A673 (cell line): ENCODE measurements at regions not wholly inside any gene's neighbourhood (a gene's known extent, or its start where the extent isn't known, plus 50 kb on each side); places are given as distances from the start of the nearest gene placed in this dataset.

ENCODE experiments used
- BruUV-seq: library from RNA; stranded (reverse); fragments of 400-500 nt; replicated peaks from 2 replicates; lab custom pipeline; 2021; lab: Mats Ljungman, UMichigan
- CTCF ChIA-PET: fragments of 300-600 bp; sonication (Branson Sonifier 250); formaldehyde crosslinking; loops from one replicate; lab custom pipeline; 2022; ENCODE audit warnings: antibody characterized with exemption; lab: Charles Lee
- POLR2A ChIA-PET: fragments of 300-600 bp; sonication (Branson Sonifier 250); formaldehyde crosslinking; loops from one replicate; lab custom pipeline; 2022; ENCODE audit warnings: antibody characterized with exemption; ENCODE audit not compliant: low non-redundant PET; lab: Charles Lee
- DNase-seq: peaks from one replicate; pipeline ENCODE4 v3.0.0-alpha.2; 2015; ENCODE audit warnings: low spot score
- H3K27ac ChIP-seq: fragments of 200-600 bp; sonication (generic); 2 replicates; pipeline ENCODE4 v1.5.1; 2016; ENCODE audit warnings: mixed run types, low read depth, mild to moderate bottlenecking, mixed read lengths, antibody characterized with exemption, low read length; ENCODE audit not compliant: poor library complexity, severe bottlenecking
- H3K27me3 ChIP-seq: fragments of 200-600 bp; sonication (generic); replicated peaks from 2 replicates; pipeline ENCODE4 v1.6.1; 2017; ENCODE audit warnings: mixed run types, low read depth, mild to moderate bottlenecking, mixed read lengths, antibody characterized with exemption, low read length; ENCODE audit not compliant: insufficient read depth, poor library complexity
- H3K36me3 ChIP-seq: fragments of 200-600 bp; sonication (generic); 2 replicates; pipeline ENCODE4 v1.6.1; 2016; ENCODE audit warnings: mixed run types, mild to moderate bottlenecking, mixed read lengths, antibody characterized with exemption, low read length; ENCODE audit not compliant: insufficient read depth, poor library complexity, severe bottlenecking
- H3K4me1 ChIP-seq: fragments of 200-600 bp; sonication (generic); 2 replicates; pipeline ENCODE4 v1.6.1; 2017; ENCODE audit warnings: mixed run types, mild to moderate bottlenecking, mixed read lengths, antibody characterized with exemption, low read length; ENCODE audit not compliant: insufficient read depth, poor library complexity, severe bottlenecking
- H3K4me3 ChIP-seq: fragments of 200-600 bp; sonication (generic); 2 replicates; pipeline ENCODE4 v1.5.1; 2016; ENCODE audit warnings: low read depth, mixed run types, mild to moderate bottlenecking, mixed read lengths, low read length; ENCODE audit not compliant: poor library complexity, severe bottlenecking
- H3K9me3 ChIP-seq: fragments of 200-600 bp; sonication (generic); 2 replicates; pipeline ENCODE4 v1.6.1; 2016; ENCODE audit warnings: mixed run types, low read depth, mild to moderate bottlenecking, mixed read lengths, antibody characterized with exemption, low read length; ENCODE audit not compliant: poor library complexity, severe bottlenecking
- EZH2 ChIP-seq: fragments of 200-600 bp; sonication (generic); IDR thresholded peaks from 2 replicates; pipeline ENCODE4 v1.6.1; 2017; ENCODE audit warnings: borderline replicate concordance, low read depth, mild to moderate bottlenecking, mixed read lengths, antibody characterized with exemption, low read length; ENCODE audit not compliant: poor library complexity, severe bottlenecking
- intact Hi-C: fragments of 100-400 bp; cut with micrococcal nuclease; formaldehyde crosslinking; loops from one replicate; pipeline ENCODE4 v1.10.0; 2022; ENCODE audit not compliant: unreplicated experiment
- TF ChIP-seq, protein P1 (sequence below): fragments of 300-800, 200-600 bp; sonication (generic); conservative IDR thresholded peaks from 2 replicates; pipeline ENCODE4 v1.5.1; 2017; ENCODE audit warnings: low read depth, mild to moderate bottlenecking, antibody characterized with exemption, low read length, moderate library complexity, mixed read lengths

DNA sequence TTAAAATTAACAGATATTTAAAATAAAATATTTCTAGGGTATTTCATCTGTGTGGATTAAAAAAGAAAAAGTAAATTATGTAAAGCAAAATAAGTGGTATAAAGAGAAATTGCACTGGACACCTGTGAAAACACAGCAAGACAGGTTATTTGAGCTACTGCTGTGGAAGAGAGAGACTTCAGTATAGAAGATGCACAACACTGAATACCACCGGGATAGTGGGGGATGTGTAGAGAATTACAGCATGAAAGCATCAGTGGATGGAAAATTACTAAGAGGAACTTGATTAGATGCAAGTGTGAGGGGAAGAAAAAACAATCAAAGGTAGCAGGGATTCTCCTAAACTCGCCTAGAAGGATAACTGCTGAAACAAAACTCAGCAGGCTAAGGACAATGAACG, 1242.5 kb upstream of the GBE1 start:
- no peaks in the 10 kb centered on the region for H3K36me3 ChIP-seq
- intact Hi-C loops = no loop called here
- H3K4me3 ChIP-seq = no peak overlapping the region
- DNase-seq = no peak
- no peaks in the 10 kb centered on the region for H3K27me3 ChIP-seq
- TF ChIP-seq, protein P1, sequence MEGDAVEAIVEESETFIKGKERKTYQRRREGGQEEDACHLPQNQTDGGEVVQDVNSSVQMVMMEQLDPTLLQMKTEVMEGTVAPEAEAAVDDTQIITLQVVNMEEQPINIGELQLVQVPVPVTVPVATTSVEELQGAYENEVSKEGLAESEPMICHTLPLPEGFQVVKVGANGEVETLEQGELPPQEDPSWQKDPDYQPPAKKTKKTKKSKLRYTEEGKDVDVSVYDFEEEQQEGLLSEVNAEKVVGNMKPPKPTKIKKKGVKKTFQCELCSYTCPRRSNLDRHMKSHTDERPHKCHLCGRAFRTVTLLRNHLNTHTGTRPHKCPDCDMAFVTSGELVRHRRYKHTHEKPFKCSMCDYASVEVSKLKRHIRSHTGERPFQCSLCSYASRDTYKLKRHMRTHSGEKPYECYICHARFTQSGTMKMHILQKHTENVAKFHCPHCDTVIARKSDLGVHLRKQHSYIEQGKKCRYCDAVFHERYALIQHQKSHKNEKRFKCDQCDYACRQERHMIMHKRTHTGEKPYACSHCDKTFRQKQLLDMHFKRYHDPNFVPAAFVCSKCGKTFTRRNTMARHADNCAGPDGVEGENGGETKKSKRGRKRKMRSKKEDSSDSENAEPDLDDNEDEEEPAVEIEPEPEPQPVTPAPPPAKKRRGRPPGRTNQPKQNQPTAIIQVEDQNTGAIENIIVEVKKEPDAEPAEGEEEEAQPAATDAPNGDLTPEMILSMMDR = no peak
- no peak for TF ChIP-seq EZH2
- no peaks in the 10 kb centered on the region for H3K9me3 ChIP-seq
- no peak overlapping the region for H3K27ac ChIP-seq
- ChIA-PET CTCF (no interaction called here), POLR2A (no interaction called here)
- BruUV-seq = no TSS peak
- no peaks in the 10 kb centered on the region for H3K4me1 ChIP-seq

DNA sequence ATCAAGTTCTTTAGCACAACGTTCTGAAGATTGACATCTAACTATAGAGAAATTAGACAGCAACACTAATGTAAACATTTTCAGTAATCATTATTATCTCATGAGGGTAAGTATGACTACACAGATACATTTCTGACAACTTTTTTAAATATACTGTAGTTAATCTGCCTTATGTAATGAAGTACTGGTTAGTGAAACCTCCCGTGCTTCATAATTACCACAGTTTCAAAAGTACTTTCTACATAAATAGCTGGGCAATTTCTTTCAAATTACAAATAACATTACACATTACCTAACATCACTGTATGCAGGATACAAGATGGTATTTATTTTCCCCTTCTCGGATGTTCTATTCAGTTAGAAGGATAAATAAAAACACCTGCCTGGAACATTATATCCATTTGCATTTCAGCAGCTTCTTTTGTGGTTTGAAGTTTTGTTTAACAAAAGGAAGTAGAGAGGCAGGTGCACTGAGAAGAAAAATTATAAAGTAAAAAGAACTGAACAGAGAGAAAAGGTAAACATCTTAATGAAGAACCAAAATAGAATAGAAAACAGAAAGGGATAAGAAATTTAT, 1241.5 kb upstream of the GBE1 start:
- no peaks in the 10 kb centered on the region for H3K36me3 ChIP-seq
- no peaks in the 10 kb centered on the region for H3K9me3 ChIP-seq
- no peak for DNase-seq
- H3K27me3 ChIP-seq = no peaks in the 10 kb centered on the region
- H3K4me1 ChIP-seq = no peaks in the 10 kb centered on the region
- TF ChIP-seq EZH2 = no peak
- TF ChIP-seq, protein P1 = no peak
- no peak overlapping the region for H3K27ac ChIP-seq
- POLR2A ChIA-PET = no interaction called here
- intact Hi-C loops = no loop called here
- H3K4me3 ChIP-seq = no peak overlapping the region
- CTCF ChIA-PET = no interaction called here
- BruUV-seq = no TSS peak

DNA sequence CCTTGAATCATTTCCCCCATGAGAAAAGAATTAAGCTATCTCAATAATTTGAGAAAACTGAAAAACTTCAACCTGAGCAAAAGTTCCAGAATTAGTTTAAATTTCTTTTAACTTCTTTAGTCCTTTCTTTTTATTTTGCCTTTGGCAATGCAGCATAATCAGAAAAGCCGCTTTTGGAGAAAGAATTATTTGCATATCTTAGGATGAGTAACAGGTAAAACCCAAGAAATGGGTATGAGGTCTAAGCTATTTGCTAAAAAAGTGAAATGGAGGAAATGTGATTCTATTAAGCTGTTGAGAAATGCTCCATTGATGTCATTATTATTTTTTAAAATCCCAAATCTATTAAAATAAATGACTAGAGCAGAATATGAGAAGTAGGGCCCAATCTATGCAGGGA, 1238.3 kb upstream of the GBE1 start:
- no peak for DNase-seq
- Histone ChIP-seq H3K9me3 (peaks cover 3% of the 10 kb centered on the region), H3K27me3 (no peaks in the 10 kb centered on the region), H3K36me3 (no peaks in the 10 kb centered on the region), H3K4me1 (no peaks in the 10 kb centered on the region), H3K4me3 (no peak overlapping the region), H3K27ac (no peak overlapping the region)
- ChIA-PET POLR2A (no interaction called here), CTCF (no interaction called here)
- no TSS peak for BruUV-seq
- intact Hi-C loops = no loop called here
- TF ChIP-seq, protein P1 = no peak
- no peak for TF ChIP-seq EZH2
